GM21825 (cell line): ENCODE measurements at regions not wholly inside any gene's neighbourhood (a gene's known extent, or its start where the extent isn't known, plus 50 kb on each side); places are given as distances from the start of the nearest gene placed in this dataset.

Source experiments
- ATAC-seq: cut with Tn5 transposase; IDR thresholded peaks from one replicate; pipeline ENCODE4 v1.9.1; 2021; ENCODE audit warnings: mild to moderate bottlenecking, moderate library complexity; ENCODE audit not compliant: unreplicated experiment

- no peak for ATAC-seq
These were observed 545.9 kb downstream of the REEP3 start for GRCh38 chr10:64067009-64067606.

GRCh38 chr10:64067859-64068258 lies 546.7 kb downstream of the REEP3 start:
- ATAC-seq = no peak

GRCh38 chr10:64070241-64070640 lies 549.0 kb downstream of the REEP3 start:
- ATAC-seq = no peak

- ATAC-seq = no peak
These were observed 550.0 kb downstream of the REEP3 start for GRCh38 chr10:64071218-64071617.

GRCh38 chr10:64075604-64076003 lies 554.4 kb downstream of the REEP3 start:
- ATAC-seq = no peak

GRCh38 chr10:64076322-64076940 lies 555.2 kb downstream of the REEP3 start:
- ATAC-seq = no peak

- ATAC-seq = no peak
These were observed 558.1 kb downstream of the REEP3 start for GRCh38 chr10:64079341-64079740.

- no peak for ATAC-seq
These were observed 558.9 kb downstream of the REEP3 start for GRCh38 chr10:64080071-64080470.

GRCh38 chr10:64081947-64082482 lies 560.8 kb downstream of the REEP3 start:
- no peak for ATAC-seq

GRCh38 chr10:64086083-64086767 lies 565.0 kb downstream of the REEP3 start:
- no peak for ATAC-seq

- ATAC-seq = no peak
These were observed 568.4 kb downstream of the REEP3 start for GRCh38 chr10:64089648-64090047.

GRCh38 chr10:64090865-64091264 lies 569.7 kb downstream of the REEP3 start:
- ATAC-seq = no peak

GRCh38 chr10:64091897-64092296 lies 570.7 kb downstream of the REEP3 start:
- ATAC-seq = no peak

- ATAC-seq = no peak
These were observed 572.1 kb downstream of the REEP3 start for GRCh38 chr10:64093304-64093703.

GRCh38 chr10:64093946-64094535 lies 572.8 kb downstream of the REEP3 start:
- ATAC-seq = no peak

GRCh38 chr10:64096941-64097340 lies 575.7 kb downstream of the REEP3 start:
- ATAC-seq = no peak

GRCh38 chr10:64097391-64098122 lies 576.4 kb downstream of the REEP3 start:
- no peak for ATAC-seq

GRCh38 chr10:64098994-64099393 lies 577.8 kb downstream of the REEP3 start:
- ATAC-seq = no peak

GRCh38 chr10:64101606-64102263 lies 580.5 kb downstream of the REEP3 start:
- no peak for ATAC-seq

- ATAC-seq = no peak
These were observed 581.0 kb downstream of the REEP3 start for GRCh38 chr10:64102264-64102633.

- ATAC-seq = no peak
These were observed 581.7 kb downstream of the REEP3 start for GRCh38 chr10:64102916-64103315.
